Hematopoietic multipotent progenitor cell (in vitro differentiated cells): ENCODE measurements at regions not wholly inside any gene's neighbourhood (a gene's known extent, or its start where the extent isn't known, plus 50 kb on each side); places are given as distances from the start of the nearest gene placed in this dataset.
A peak's percentile ranks its signal among the peaks of the same experiment; 100 is the strongest.
"Not testable (repeated sequence)": the region's sequence is repeated elsewhere in the genome, so short reads cannot be mapped to it uniquely, and the experiment has no call there.

Source experiments
- DNase-seq, 3 donors: peaks; one replicate each; pipeline ENCODE4 v3.0.0-alpha.2; 2011 to 2015; ENCODE audit warnings: low read depth in 2 of 3, low spot score in 2 of 3

GRCh38 chr16:26567356-26567755 lies 499.4 kb upstream of the C16orf82 start:
- DNase-seq = no peak

- peak in 1 of 3 donors; percentile 1 for DNase-seq
Measured at GRCh38 chr16:26569793-26570192, 496.9 kb upstream of the C16orf82 start.

GRCh38 chr16:26578748-26579147 lies 488.0 kb upstream of the C16orf82 start:
- DNase-seq = no peak

GRCh38 chr16:26583803-26584202 lies 482.9 kb upstream of the C16orf82 start:
- no peak for DNase-seq

GRCh38 chr16:26593700-26594099 lies 473.0 kb upstream of the C16orf82 start:
- DNase-seq = no peak

- no peak for DNase-seq
Measured at GRCh38 chr16:26594666-26595065, 472.1 kb upstream of the C16orf82 start.

GRCh38 chr16:26595199-26595598 lies 471.5 kb upstream of the C16orf82 start:
- no peak for DNase-seq

- DNase-seq = not testable (repeated sequence)
Measured at GRCh38 chr16:26596033-26596432, 470.7 kb upstream of the C16orf82 start.

GRCh38 chr16:26598061-26598460 lies 468.7 kb upstream of the C16orf82 start:
- DNase-seq = no peak

GRCh38 chr16:26598998-26599784 lies 467.5 kb upstream of the C16orf82 start:
- DNase-seq = no peak

GRCh38 chr16:26599785-26600104 lies 467.0 kb upstream of the C16orf82 start:
- no peak for DNase-seq

GRCh38 chr16:26601335-26601734 lies 465.4 kb upstream of the C16orf82 start:
- DNase-seq = no peak

- DNase-seq = no peak
Measured at GRCh38 chr16:26605626-26606271, 461.0 kb upstream of the C16orf82 start.

GRCh38 chr16:26606381-26607150 lies 460.2 kb upstream of the C16orf82 start:
- DNase-seq = no peak

- no peak for DNase-seq
Measured at GRCh38 chr16:26614237-26614841, 452.4 kb upstream of the C16orf82 start.

- no peak for DNase-seq
Measured at GRCh38 chr16:26623442-26623841, 443.3 kb upstream of the C16orf82 start.

- no peak for DNase-seq
Measured at GRCh38 chr16:26627958-26628357, 438.8 kb upstream of the C16orf82 start.

GRCh38 chr16:26631365-26631764 lies 435.4 kb upstream of the C16orf82 start:
- not testable (repeated sequence) for DNase-seq

- no peak for DNase-seq
Measured at GRCh38 chr16:26642047-26642664, 424.6 kb upstream of the C16orf82 start.

GRCh38 chr16:26643519-26643918 lies 423.2 kb upstream of the C16orf82 start:
- no peak for DNase-seq
